Vagina (tissue), 2 donors: ENCODE measurements at regions not wholly inside any gene's neighbourhood (a gene's known extent, or its start where the extent isn't known, plus 50 kb on each side); places are given as distances from the start of the nearest gene placed in this dataset.

Source experiments
- POLR2A ChIP-seq, 2 donors: fragments of 450-650 bp; IDR thresholded peaks; one replicate each; pipeline ENCODE4 v1.6.1; 2017; ENCODE audit warnings: antibody characterized with exemption in 2 of 2, mild to moderate bottlenecking in 2 of 2, moderate library complexity in 2 of 2
- POLR2AphosphoS5 ChIP-seq, 2 donors: sonication (generic); formaldehyde crosslinking; IDR thresholded peaks; one replicate each; pipeline ENCODE4 v1.9.0; 2017; ENCODE audit warnings: antibody characterized with exemption in 2 of 2, mild to moderate bottlenecking in 2 of 2, low read depth in 1 of 2; ENCODE audit not compliant: insufficient read depth in 1 of 2
- TF ChIP-seq, protein P1 (sequence below), 3 experiments: fragments of 450-650 bp in 2 of 3; fragments of 200-600 bp in 1 of 3; sonication (generic) in 1 of 3; IDR thresholded peaks; one replicate each; pipeline ENCODE4 v1.5.1; 2017 to 2019; ENCODE audit warnings: antibody characterized with exemption in 3 of 3, mild to moderate bottlenecking in 2 of 3, moderate library complexity in 2 of 3

- TF ChIP-seq, protein P1, sequence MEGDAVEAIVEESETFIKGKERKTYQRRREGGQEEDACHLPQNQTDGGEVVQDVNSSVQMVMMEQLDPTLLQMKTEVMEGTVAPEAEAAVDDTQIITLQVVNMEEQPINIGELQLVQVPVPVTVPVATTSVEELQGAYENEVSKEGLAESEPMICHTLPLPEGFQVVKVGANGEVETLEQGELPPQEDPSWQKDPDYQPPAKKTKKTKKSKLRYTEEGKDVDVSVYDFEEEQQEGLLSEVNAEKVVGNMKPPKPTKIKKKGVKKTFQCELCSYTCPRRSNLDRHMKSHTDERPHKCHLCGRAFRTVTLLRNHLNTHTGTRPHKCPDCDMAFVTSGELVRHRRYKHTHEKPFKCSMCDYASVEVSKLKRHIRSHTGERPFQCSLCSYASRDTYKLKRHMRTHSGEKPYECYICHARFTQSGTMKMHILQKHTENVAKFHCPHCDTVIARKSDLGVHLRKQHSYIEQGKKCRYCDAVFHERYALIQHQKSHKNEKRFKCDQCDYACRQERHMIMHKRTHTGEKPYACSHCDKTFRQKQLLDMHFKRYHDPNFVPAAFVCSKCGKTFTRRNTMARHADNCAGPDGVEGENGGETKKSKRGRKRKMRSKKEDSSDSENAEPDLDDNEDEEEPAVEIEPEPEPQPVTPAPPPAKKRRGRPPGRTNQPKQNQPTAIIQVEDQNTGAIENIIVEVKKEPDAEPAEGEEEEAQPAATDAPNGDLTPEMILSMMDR (IDR thresholded peaks at IDR 0.05), result no peak
- TF ChIP-seq POLR2A (IDR thresholded peaks at IDR 0.05) (no peak), POLR2AphosphoS5 (IDR thresholded peaks at IDR 0.05; ENCODE audit: insufficient read depth in 1 of 2, low read depth in 1 of 2) (no peak)
Measured at GRCh38 chr18:34055227-34055626, 169.5 kb downstream of the NOL4 start.
